Prostate gland (tissue), 2 donors: ENCODE measurements at regions not wholly inside any gene's neighbourhood (a gene's known extent, or its start where the extent isn't known, plus 50 kb on each side); places are given as distances from the start of the nearest gene placed in this dataset.

Source experiments
- CTCF ChIP-seq, 4 experiments: fragments of 200-600 bp in 2 of 4; fragments of 450-650 bp in 2 of 4; sonication (generic) in 2 of 4; IDR thresholded peaks; 1 replicate in 3 of 4; 2 replicates in 1 of 4; pipeline ENCODE4 v1.5.1; 2016 to 2019; ENCODE audit warnings: antibody characterized with exemption in 4 of 4, mild to moderate bottlenecking in 2 of 4, moderate library complexity in 2 of 4
- POLR2A ChIP-seq: fragments of 450-650 bp; IDR thresholded peaks from one replicate; pipeline ENCODE4 v1.6.1; 2016; ENCODE audit warnings: antibody characterized with exemption, mild to moderate bottlenecking
- POLR2AphosphoS5 ChIP-seq: sonication (generic); formaldehyde crosslinking; IDR thresholded peaks from one replicate; pipeline ENCODE4 v1.6.1; 2017; ENCODE audit warnings: antibody characterized with exemption

- TF ChIP-seq CTCF (IDR thresholded peaks at IDR 0.05) (no peak), POLR2AphosphoS5 (no peak), POLR2A (no peak)
Measured at GRCh38 chr6:91142154-91142553, 555.3 kb upstream of the MAP3K7 start.
